Activated effector memory CD4-positive, alpha-beta T cell treated with Interleukin-2 at 50 U/mL for 16 hours (primary cell): ENCODE measurements at regions not wholly inside any gene's neighbourhood (a gene's known extent, or its start where the extent isn't known, plus 50 kb on each side); places are given as distances from the start of the nearest gene placed in this dataset.

Experiments
- DNase-seq: peaks from one replicate; pipeline ENCODE4 v3.0.0-alpha.2; 2020

GRCh38 chr11:45472716-45473317 is 186.7 kb upstream of the SYT13 start:
- no peak for DNase-seq

- no peak for DNase-seq
Observed at GRCh38 chr11:45471266-45471665, 185.1 kb upstream of the SYT13 start.

GRCh38 chr11:45470794-45471167 is 184.6 kb upstream of the SYT13 start:
- DNase-seq, result no peak

DNA sequence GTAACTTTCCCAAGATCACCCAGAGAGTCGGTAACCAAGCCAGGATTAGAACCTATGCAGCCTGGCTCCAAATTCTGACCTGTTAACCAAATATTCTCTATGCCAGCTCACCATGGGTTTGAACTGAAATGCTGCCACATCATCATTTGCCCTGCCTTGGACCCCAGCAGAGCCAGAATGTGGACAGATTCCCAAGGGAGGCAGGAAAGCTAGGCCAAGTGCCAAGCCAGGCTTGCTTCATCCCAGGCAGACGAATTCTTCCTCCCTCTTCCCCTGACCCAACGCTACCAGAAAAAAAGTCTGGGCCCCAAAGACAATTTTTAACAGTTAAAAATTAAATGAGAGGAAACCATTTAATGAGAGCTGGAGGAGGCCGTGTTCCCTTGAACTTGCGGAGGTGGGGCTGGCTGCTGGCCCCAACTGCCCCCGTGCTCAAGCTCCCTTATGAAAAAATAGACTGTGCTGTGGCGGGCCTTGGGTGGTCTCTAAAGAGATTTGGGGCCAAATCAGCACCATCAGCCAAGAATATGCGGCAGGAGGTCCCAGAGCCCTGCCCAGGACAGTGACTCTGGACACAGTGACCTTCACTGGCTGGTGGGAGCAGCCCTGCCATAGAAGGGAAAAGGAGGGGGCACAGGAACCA is 184.1 kb upstream of the SYT13 start:
- DNase-seq, result no peak

- DNase-seq, result no peak
Observed at GRCh38 chr11:45468267-45468856, 182.2 kb upstream of the SYT13 start.

- no peak for DNase-seq
Observed at GRCh38 chr11:45463541-45463940, 177.4 kb upstream of the SYT13 start.

DNA sequence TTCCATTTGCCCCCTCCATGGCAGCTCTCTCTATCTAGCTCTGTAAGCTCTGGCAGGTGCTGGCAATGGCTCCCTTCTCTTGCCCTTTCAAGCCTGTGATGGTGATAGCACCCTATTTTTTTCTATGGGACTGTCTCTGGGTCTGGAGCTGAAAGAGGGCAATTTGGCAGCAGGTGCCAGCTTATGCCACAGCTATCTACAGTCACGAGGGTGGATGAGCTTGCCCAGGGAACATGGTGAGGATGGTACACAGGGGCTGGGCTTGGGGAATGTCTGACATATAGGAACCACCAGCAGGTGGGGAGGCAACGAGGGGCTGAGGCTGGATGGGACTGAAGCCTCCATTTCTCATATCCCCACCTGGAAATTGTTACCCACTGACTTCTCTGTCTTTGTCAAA is 175.4 kb upstream of the SYT13 start:
- DNase-seq, result no peak

DNA sequence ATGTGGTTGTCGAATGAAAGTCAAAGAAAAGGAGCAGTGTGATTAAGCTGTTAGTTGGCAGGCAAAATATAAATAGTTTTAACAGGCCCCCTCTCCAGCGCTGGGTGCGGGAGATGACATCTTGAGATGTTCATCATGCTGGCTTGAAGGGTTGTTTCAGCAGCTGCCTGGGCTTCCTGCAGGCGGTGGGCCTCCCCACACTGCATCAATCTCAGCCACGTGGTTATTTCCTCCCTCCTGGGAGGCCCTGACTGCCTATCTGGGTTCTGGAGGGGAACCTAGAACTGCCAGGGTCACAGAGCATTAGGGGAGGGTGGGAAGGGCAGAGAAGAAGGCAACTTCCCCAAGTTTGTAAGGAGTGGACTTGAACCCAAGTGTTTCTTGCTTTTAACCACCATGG is 173.3 kb upstream of the SYT13 start:
- DNase-seq, result no peak

- no peak for DNase-seq
Observed at GRCh38 chr11:45458269-45458668, 172.1 kb upstream of the SYT13 start.

DNA sequence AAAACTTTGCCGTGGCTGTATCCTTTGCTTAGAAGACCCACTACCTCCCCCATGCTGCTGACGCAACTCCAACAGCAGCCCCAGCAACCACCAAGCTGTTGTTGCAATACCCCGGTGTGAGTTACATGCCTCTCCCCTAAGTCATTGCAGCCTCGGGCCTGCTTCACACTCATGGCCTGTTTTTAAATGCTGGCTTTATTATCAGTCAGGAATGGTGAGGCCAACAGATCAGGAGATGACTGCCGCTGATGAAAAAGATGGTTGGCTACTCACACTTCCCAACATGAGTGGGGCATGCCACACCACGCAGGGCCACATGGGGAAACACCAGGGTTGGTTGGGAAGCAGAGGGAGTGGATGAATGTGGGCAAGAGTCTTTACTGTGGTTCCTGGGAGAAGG is 171.5 kb upstream of the SYT13 start:
- no peak for DNase-seq

GRCh38 chr11:45456686-45457085 is 170.5 kb upstream of the SYT13 start:
- DNase-seq, result no peak

- no peak for DNase-seq
Observed at GRCh38 chr11:45455536-45455935, 169.4 kb upstream of the SYT13 start.

DNA sequence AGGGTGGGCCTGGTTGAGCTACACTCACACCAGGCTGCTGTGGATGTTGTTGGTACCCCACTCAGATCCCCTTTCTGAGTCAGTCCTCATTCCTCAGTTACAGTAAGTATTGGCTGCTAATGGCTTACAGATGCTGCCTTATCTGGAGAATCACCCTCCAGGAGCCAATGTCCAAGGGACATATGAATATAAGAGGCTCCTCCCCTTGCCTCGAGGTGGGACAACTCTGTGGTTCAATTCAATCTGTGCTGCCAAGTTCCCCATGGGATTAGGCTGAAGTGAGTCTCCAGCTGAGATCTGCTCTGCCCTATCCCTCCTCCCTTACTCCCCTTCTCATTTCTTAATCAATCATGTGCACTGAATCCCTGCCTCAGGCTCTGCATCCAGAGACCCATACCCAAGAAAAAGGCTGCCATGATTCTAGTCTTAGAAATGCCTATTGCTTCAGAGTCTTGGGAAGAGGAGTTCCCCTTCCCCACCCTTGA is 168.8 kb upstream of the SYT13 start:
- no peak for DNase-seq

- no peak for DNase-seq
Observed at GRCh38 chr11:45453721-45454120, 167.6 kb upstream of the SYT13 start.

DNA sequence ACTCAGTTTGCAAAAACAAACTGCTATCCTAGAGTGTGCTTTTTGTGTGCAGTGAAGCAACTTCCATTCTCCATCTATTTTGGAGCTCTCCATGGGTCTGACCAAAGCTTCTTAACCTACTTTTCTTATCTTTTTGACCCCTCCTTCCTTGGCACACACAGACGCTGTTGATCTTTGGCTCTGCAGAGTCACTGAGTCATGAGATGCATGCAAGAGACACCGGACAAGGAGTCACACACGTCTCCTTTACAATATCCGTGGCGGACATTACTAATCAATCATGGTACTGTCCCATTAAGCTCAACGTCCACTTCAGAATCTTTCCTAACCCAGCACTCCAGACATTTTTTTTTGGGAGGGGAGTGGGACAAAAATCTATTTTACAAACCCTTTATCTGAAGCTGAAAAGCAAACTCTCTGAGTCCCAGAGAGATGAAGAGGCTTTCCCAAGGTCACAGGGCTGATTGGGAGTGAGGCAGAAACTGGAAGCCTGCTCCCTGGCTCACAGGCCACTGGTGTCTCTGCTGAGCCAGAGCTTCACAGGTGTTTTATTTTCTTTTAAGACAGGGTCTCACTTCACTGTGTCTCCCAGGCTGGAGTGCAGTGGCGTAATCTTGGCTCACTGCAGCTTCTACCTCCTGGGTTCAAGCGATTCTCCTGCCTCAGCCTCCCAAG is 165.8 kb upstream of the SYT13 start:
- DNase-seq, result no peak

DNA sequence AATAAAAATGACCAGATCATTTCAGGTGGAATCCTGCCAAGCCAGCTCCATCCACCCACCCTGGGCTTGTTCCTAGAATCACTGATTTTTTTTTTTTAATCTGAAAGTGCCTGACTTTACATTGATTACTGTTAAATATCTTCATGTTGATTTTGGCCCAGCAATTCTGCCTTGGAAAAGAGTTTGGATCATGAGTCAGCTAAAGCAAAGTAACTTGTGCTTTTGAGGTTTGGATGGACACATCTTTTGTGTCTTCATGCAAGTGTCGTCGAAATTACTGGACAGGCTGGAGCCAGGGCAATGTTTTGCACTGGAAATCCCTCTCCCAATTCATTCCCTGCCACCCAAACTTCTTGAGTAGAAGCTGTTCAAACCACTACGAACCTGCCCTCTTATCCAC is 164.0 kb upstream of the SYT13 start:
- DNase-seq, result no peak

GRCh38 chr11:45449036-45449601 is 163.0 kb upstream of the SYT13 start:
- DNase-seq, result no peak

- no peak for DNase-seq
Observed at GRCh38 chr11:45448561-45448960, 162.4 kb upstream of the SYT13 start.

DNA sequence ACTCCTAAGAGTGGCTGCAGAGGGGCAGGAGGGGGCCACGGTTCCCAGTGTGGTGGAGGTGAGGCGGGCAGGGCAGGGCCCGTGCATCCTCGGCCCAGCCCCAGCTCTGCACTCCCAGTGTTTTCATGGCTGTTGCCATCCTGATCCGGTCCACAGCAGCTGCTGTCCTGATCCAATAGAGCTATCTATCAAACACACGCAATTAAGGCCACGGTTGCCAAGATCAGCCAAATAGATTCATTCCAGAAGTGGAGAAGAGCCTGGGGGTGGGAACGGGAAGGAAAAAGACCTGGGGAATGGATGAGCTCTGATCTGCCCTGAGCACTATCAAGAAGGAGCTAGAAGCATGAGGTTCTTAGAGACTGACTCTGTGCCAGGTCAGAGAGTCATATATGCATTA is 160.9 kb upstream of the SYT13 start:
- DNase-seq, result no peak

- DNase-seq, result no peak
Observed at GRCh38 chr11:45446434-45446833, 160.3 kb upstream of the SYT13 start.

DNA sequence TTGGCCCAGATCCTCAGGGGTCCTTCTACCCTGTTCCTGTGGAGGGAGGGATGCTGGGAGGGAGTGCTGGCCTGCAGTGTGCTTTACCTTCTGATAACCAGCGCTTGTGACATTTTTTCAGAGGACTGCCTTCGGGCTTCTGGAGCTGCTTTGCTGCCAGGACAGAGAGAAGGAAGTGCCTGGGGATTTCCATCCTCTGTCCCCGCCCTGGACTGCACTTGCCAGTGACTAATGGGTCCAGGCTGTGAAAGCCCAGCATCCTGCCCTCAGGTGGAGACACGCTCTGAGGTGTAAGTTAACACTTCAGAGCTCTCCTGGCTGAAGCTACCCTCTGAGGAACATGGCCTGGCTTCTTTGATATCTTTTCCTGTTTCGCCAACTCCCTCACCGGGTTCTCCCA is 158.7 kb upstream of the SYT13 start:
- DNase-seq, result no peak

DNA sequence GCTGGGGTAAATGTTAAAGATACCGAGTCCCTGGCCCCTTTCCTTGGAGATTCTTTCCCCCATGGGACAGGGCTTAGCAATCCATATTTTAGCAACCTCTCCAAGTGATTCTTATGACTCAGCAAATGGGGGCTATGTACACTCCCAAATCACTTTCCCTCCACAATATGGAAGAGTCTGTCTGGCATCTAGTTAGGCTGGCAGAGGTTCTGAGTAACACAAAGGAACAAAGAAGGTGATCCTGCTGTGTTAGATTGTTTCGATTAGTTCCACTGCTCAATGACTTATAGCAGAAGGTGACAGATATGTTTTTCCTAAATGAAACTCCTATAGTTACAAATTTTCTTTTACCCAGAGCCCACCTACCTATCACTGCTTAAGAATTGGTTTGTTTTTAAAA is 154.0 kb upstream of the SYT13 start:
- DNase-seq, result no peak

DNA sequence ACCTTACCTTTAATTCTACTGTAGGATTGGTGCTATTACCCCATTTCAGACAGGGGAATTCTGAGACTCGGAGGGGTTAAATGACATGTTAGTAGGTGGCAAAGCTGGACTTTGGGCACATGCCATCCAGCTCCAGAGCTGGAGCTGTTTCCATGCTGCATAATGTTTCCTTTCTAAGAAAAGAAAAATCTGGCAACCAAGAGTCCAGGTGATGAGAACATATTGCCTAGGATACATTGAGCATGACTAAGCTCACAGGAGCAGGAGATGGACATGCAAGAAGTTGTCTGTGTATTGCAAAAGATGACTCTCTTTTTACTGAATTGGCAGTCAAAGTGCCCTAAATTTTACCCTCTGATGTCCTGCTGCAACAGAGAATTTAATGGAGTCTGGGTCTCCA is 150.8 kb upstream of the SYT13 start:
- no peak for DNase-seq

- DNase-seq, result no peak
Observed at GRCh38 chr11:45436118-45436517, 150.0 kb upstream of the SYT13 start.
